Activated CD4-positive, alpha-beta T cell treated with anti-CD3 and anti-CD28 coated beads, Interleukin-10, Interleukin-2, amounts not matched to agents 100 ng/mL and 50 ng/mL, durations not matched to agents 16 hours and 8 hours (primary cell): ENCODE measurements at regions not wholly inside any gene's neighbourhood (a gene's known extent, or its start where the extent isn't known, plus 50 kb on each side); places are given as distances from the start of the nearest gene placed in this dataset.
"Not testable (repeated sequence)": the region's sequence is repeated elsewhere in the genome, so short reads cannot be mapped to it uniquely, and the experiment has no call there.

Experiments used
- DNase-seq: peaks from one replicate; pipeline ENCODE4 v3.0.0-alpha.2; 2020

DNA sequence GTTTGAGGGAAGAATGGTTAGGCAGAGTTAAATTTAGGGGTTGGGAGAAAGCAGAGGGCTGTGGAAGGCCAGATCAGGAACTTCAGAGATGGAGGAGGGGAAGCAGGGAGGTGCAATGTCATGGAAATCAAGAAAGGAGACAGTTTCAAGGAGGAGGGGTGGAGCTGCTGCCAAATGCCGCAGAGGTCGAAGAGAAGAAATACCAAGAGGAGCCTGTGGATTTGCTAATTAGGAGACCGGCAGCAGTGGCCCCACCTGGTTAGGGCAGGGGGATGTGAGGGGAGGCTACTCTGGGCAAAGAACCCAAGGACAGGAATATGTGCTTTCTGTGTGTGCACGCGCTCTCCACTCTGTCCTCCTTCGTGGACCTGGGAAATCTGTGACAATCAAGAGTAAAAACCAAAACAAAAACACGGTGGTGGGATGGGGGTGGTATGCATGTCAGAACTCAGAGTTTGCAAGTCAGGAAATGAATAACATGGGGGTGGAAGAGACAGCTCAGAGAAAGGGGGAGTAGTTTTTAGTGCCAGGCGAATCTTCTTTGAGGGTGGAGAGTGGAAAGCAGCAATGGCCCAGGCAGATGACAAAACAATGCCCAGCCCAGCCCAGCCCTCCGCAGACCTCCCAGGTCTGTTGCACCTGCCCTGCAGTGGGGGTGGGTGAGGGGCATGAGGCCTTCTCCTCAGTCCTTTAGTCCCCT, 102.9 kb upstream of the PAX2 start:
- no peak for DNase-seq

- DNase-seq: no peak
These were observed 100.3 kb upstream of the PAX2 start for GRCh38 chr10:100645091-100645490.

DNA sequence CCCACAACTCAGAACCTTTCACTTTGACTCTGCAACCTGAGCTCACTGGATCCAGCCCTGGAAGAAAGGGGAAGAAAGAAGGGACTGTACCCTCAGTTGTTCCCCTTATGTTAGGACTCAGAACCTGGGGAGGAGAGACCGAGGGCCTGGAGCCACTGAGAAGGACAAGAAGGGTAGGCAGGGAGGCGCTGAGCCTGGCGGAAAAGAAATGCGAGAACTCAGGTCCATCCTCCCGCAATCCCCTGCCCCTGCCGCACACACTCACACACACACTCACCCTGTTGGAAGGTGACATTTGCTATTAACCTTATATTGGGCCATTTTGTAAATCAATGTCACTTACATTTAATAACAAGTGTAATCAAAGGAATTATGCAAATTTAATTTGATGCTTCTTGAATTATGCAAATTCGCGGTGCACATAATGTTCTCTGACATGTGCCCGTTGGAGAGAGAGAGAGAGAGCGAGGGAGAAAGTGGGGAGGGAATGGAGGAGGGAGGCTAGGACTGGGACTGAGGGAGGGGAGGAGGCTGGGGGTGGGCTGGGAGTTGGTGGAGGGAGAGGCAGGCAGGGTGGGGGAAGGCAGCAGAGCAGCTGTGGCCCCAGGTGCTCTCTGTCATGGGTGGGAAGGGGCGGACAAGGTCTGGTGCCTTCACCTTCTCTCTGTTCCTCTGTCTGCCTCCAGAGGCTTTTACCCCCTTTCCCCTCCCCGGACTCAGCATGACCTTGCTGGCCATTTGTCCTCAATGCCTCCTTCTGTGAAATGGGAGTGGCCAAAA, 99.6 kb upstream of the PAX2 start:
- no peak for DNase-seq

DNA sequence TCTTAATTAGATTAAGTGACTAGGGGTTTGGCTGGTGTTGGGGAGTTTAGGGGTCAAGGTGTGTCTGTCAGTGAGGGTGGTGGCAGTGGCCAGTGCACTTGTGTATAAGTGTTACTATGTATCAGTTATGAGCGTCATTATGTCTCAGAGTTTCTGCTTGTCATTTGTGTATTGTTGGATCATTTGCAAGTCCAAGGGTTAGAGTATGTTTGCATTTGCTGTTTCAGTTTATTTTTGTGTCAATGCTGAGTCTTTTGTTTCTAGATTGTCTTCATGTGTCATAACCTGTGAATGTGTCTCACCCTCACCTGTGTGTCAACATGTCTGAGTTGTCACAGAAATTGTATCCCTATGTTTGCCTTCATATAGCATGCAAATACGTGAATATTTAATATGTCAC, 97.5 kb upstream of the PAX2 start:
- no peak for DNase-seq

GRCh38 chr10:100650693-100651092, 94.7 kb upstream of the PAX2 start:
- no peak for DNase-seq

GRCh38 chr10:100651099-100651498, 94.3 kb upstream of the PAX2 start:
- not testable (repeated sequence) for DNase-seq

DNA sequence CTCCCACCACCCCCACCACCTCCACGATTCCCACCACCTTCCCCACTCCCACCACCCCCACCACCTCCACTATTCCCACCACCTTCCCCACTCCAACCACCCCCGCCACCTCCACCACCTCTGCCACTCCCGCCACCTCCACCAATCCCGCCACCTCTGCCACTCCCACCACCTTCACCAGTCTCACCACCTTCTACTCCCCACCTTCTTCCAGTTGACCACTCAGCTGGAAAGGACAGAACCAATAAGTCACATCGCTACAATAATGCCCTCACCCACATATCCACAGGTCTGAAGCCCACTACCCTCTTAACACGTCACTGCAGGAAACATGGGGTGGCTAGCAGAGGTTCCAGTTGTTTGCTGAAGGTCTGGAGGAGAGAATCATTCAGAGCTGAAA, 93.5 kb upstream of the PAX2 start:
- no peak for DNase-seq

DNA sequence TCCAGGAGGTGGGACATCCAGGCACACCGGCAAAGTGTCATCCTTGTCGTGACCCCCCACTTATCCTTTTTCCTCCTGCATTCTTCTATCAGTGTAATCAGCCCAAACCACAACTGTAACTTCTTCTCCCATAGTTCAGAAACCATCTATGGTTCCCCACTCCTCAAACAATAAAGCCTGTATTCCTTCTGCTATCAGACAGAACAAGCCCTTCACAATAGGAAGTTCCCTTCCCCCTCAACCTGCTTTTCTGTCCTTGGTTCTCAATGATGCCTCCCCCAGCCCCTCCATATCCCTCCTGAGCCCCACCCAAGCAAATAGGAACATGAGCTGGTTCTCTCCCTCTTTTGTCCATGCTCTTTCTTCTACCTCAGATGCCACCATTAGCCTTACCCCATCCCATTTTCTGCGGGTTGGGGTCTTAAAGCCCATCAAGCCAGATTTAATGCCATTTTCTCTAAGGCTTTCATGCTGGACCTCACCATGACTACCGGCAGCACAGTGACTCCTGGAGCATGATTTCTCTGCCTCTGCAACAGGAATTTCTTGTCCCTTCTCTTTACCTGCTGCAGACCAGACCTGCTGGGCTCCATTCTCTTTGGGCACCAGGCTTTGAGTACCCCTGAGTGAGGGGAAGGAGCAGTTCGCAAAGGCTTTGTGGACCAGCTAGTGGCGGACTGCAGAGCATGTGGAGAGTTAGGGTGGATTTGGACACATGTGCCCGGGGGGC, 92.8 kb upstream of the PAX2 start:
- no peak for DNase-seq

- DNase-seq: no peak
These were observed 92.0 kb upstream of the PAX2 start for GRCh38 chr10:100653238-100653956.

DNA sequence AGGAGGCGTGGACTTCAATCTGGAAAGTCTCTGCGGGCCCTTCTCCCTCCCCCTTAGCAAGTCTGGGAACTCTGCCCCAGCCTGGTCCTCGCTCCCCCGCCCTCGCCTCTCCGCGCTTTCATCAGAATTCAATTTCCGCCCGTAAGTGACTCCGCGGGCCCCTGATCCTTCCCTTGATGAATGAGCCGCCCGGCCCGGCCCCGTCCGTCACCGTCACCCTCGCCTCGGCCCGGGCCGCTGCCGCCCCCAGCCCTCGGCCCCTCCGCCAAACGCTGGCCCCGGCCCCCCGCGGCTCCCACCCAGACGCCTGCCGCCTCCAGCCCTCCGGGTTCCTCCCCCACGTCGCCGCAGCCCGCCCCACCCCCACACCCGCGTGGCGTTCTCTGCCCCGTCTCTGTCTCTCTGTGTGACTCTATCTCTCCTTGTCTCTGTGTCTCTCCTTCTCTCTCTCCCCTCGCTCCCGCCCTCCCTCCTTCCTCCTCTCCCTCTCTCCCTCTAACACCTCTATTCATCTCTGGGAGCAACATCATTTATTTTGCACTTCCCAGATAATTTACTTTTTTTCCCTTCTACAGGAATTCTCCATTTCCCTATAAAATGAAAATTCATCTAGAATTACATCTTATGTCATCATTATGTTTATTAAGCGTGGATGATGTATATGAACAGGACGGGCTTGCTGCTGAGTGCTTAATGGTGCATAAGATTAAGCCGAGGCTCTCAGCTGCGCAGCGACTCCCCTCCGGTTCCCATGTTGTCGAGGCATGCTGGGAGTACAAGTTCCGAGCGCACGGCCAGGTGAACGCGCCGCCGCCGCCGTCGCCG, 91.2 kb upstream of the PAX2 start:
- peak; percentile 33 for DNase-seq

- DNase-seq: no peak
These were observed 90.5 kb upstream of the PAX2 start for GRCh38 chr10:100654782-100655325.

- no peak for DNase-seq
These were observed 90.0 kb upstream of the PAX2 start for GRCh38 chr10:100655326-100655759.

GRCh38 chr10:100655760-100656421, 89.5 kb upstream of the PAX2 start:
- peak; percentile 5 for DNase-seq

GRCh38 chr10:100656454-100656853, 88.9 kb upstream of the PAX2 start:
- peak; percentile 23 for DNase-seq

- DNase-seq: no peak
These were observed 87.1 kb upstream of the PAX2 start for GRCh38 chr10:100658269-100658668.

DNA sequence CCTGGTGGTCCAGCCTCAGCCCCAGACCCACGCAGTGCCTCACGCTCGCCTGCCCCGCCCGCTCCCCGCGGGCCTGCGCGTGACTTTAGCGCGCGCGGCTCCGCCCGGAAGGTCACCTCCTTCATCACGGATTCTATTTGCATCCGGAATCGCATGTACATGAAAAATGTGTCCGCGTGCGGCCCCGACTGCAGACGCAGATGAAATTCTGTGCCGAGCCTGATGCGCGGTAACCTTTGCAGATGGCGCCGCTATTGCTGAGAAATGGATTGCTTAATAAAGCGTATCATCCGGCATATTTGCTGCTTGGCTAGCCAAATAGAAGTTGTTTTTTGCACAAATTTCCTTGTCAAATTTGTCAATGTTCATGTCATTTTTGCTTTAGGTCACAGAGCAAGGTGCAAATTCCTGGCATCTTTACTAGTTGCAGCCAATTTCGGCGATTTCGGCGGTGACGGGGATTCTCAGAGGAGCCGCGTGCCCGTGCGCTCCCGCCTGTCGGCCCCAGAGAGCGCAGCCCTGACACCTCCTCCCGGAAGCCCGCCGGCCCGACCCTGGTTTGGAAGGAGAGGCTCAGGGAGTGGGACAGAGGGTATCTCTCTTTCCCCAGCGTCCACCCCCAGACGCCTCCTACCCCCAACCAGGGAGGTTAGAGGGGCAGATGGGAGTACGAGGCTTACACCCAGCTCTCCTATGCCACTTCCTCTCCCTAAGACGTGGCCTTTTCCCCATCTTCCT, 85.9 kb upstream of the PAX2 start:
- DNase-seq: no peak

GRCh38 chr10:100660365-100660764, 85.0 kb upstream of the PAX2 start:
- DNase-seq: no peak

DNA sequence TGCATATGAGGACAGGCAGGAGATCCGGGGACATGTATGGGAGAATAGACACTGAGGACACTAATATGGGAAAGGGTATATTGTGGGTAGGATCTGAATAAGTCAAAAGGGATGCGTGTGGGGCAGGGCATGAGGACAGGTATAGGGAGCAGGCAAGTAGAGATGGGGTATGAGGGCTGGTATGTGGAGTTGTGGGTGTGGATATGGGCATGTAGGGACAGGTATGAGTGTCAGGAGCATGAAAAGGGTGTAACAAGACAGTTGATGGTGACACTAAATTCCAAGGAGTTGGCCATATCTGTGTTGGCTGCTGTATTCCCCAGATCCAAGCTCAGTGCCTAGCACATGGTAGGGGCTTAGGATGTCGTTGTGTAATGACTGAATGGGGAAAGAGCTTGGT, 84.4 kb upstream of the PAX2 start:
- DNase-seq: no peak

DNA sequence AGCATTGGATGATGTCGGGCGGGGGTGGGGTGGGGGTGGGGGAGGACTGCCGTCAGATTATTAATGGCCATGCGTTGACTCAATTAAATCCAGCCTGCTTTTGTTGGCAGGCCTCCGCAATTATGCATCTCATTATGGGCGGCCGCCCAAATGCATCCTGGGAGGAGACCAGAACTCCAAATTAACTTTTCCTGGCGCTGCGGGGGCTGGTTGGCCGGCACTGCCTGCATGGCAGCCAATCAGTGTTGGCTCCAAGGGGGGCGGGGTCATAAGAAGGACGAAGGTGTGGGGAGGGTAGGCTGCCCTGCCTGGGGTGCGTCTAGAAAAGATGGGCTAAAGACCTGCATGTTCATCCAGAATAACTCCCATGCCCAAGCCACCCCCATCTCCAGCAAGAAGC, 83.9 kb upstream of the PAX2 start:
- no peak for DNase-seq

- DNase-seq: no peak
These were observed 83.3 kb upstream of the PAX2 start for GRCh38 chr10:100662067-100662466.
